Epidermal melanocyte (primary cell): ENCODE measurements at regions not wholly inside any gene's neighbourhood (a gene's known extent, or its start where the extent isn't known, plus 50 kb on each side); places are given as distances from the start of the nearest gene placed in this dataset.
A peak's percentile ranks its signal among the peaks of the same experiment; 100 is the strongest.

ENCODE experiments used
- DNase-seq: peaks from one replicate; pipeline ENCODE4 v3.0.0; 2011; ENCODE audit warnings: low spot score; ENCODE audit not compliant: insufficient read length

DNA sequence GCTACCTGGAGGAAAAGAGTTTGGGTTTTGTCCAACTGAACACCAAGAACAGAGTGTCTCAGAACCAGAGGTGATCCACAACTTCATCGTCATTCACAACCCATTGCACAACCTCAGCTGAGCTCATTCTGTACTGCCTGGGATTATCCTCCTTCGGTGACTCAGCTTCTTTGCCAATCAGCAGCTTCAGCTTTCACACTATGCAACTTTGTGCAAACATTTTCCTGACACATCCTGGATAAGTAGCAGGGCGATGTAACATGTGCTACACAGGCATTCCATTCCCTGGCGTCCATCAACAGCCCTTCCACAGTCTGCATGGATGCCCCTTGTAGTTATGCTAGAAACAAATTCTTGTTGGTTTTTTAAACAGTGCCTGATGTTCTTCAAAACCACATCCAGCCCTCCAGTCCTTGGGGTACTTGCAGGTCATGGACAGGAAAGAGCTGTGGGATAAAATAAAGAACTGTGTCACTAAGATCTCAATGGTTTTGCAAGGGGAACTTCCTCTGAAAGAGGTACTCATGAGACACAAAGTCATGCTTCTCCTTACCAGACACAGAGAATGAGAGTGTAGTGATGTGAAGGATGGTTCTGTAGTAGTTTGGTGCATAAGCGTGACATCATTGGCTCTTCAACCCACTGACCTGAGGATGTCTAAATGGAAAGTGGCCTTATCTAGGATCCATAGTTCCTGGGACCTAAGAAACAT lies 478.5 kb downstream of the KIF20B start:
- DNase-seq, result peak; percentile 52

DNA sequence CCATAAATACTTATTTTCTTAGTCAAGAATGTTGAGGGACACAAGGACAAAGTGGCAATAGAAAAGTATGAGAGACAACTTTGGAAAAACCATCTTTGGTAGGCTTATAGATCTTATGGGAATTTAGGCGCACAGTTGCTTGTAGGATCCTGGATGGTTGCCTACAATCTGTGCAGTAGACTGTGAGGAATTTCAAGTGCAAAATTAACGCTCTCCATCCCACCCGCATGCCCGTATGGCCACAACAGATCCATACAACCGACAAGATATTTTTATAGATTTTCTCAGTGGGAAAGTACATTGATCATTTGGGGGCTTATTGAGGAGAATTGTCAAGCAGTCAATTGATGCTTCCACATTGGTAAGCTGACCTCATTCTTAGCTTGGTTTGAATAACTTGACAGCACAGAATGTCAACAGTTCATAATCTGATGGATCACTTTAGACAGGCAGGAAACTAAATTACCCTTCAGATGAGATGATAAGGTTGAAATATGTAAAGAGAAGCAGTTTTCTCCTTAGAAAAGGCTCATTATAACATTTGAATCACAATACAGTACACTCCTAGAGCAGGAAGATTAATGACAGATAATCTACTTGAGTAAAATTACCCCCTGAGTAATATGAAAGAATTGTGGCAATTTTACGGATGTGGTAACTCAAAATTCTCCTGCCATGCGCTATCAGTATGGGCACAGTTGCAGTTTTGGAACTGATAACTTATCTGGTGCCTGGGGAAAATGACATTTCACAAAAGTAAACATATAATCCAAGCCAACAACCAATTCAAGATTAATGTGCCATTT lies 479.7 kb downstream of the KIF20B start:
- no peak for DNase-seq

DNA sequence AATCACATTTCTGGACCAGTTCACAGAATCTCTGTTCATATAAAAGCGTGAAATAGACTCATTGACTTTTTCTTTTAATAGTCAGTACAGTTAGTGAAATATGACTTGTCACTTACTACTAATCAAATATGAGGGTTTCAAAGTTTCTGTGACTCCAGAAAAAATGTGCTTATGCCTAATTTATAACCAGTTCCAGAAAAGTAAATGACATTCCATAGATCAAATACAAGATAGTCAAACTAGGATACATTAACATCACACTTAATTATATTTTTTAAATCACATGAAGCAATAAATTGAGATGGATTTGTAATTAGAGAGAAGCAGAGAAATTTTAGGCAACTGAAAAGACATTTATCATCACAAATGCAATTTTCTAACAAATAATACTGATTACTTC lies 491.4 kb downstream of the KIF20B start:
- no peak for DNase-seq

DNA sequence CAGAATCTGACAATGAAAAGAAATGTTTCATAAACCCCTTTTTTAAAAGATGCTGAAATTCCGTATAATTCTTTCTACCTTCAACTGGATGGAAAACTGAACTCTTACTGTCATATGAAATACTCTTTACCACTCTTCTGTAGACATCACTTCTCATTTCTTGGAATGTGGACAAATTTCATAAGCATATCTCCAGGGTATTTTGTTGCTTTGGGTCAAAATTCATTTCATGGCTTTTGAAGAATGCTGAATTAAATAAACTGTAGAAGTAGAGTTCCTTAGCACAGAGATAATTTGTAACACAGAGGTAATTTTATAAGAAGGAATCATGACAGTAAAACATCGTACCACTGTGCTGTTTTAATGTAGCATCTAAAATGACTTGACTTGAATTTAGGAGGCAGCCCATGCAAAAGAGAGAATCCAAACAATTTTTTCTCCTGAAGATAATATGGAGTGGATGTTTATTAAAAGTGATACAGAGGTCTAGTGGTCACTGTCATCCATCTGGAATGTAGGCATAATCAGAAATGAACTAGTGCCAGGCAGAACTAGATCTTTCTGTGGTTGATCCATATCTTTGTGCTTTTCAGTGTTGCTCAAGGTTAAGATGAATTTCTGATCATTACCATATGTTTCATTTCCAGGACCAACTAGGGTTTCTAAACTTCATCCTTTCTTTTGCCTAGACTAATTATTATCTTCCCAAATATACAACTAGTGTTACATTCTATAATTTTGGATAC lies 492.0 kb downstream of the KIF20B start:
- no peak for DNase-seq

DNA sequence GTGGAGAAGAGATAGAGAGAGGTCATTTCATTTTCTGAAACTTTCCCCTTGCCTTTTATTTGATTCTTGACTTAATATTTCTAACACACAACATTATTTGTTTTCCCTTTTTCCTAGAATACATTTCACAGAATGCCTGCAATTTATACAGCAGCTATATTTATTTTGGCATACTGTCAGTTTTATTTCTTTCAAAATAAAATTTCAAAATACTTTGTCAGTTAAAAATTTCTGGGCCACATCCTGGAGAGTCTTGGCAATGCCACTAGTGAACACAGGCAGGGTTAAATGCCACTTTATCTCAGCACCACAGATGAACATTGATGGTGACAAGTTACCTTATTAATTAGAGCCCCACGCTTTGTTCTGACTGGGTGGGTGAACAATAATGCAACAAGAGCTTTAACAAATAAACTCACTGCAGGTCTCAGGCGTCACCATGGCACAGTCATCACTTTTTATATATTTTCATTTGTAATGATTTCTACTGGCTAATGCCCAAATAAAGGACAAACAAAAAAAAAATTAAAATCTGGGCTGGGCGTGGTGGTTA lies 494.0 kb downstream of the KIF20B start:
- DNase-seq, result no peak

DNA sequence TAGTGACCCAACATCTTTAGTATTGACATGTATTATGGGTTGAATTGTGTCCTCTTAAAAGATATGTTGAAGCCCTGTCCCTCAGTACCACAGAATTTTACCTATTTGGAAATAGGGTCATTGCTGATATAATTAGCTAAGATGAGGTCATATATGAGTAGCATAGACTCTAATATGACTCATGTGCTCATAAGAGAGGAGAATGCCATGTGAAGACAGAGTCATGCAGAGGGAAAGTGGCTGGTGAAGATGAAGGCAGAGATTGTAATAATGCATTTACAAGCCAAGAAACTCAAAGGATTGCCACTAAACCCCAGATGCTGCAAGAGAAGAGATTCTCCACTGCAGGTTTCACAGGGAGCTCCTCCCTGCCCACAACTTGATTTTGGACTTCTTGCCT lies 496.4 kb downstream of the KIF20B start:
- no peak for DNase-seq

DNA sequence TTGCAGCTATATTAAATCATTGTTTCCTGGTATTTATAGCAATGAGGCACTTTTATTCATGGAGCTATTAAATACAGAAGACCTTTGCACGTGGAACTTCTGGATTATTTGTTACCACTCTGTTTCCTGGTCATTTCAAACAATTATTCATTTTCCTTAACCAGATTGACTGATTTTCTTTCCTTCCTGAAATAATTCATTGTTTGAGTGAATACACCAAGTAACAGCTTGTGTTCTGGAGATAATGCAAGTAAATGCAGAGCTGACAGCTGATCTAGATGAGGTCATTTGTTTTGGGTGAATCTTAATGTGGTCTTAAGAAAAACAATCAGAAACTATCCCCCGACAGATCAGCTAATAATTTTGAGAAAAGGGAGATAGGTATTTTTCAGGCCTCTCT lies 497.7 kb downstream of the KIF20B start:
- no peak for DNase-seq

DNA sequence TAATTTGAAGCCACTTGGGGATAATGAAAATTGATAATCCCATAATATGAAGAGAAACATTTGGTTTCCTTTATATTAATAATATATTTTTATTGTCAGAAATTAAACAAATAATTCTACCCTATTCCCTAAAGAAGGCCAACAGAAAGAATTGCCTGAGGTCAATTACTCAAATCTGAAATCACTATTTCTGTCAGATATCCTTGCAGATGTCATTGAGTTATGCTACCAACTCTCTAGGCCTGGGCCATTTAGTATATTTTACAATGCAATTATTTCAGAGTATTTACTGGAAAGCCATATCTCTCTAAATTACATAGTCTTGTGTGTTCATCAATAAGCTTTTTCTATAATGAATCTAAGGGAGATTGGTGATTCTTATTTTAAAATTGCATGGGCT lies 498.1 kb downstream of the KIF20B start:
- no peak for DNase-seq

DNA sequence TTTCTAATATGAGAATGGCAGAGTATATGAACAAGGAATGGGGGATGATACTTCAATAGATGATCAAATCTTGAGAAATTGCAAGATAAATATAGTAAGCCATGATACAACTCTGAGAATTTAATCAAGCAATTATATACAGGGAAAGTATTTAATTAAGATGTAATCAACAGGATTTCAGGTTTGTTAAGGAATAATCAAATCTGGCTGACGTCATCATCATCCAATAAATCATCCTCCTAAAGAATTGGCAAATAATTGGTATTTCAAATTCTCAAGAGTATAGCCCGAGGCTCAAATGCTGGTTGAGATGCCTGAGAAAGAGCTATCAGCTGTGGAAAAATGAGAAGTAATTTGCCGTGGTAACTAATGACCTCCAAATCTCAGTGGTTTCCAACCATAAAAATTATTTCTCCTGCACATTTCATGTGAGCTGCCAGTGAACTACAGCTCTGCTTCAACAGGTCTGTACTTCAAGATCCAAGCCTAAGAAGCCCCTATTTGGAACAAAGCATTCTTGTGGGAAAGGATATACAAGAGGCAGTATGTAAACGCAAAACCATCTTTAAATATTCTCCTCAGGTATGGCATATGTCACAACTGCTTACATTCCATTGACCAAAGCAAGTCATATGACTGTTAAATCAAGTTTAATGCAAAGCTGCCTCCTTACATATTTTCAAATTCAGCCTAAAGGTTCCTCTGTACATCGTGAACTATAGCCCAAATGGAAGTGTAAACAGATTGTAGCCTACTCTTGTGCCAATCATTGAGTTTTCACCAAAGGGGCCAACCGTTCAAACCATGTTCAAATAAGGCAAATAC lies 503.0 kb downstream of the KIF20B start:
- no peak for DNase-seq

DNA sequence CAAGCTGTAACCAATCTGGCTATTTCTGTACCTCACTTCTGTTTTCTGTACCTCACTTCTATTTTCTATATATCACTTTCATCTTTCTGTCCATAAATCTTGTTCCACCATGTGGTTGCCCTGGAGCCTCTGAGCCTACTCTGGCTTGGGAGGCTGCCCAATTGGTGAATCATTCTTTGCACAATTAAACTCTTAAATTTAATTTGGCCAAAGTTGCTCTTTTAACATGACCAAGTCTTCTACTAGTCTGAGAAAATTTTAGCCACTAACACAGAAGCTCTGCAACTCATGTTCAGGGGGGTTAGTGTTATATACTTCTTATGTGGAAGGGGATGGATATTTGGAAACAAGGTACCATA lies 503.5 kb downstream of the KIF20B start:
- no peak for DNase-seq

DNA sequence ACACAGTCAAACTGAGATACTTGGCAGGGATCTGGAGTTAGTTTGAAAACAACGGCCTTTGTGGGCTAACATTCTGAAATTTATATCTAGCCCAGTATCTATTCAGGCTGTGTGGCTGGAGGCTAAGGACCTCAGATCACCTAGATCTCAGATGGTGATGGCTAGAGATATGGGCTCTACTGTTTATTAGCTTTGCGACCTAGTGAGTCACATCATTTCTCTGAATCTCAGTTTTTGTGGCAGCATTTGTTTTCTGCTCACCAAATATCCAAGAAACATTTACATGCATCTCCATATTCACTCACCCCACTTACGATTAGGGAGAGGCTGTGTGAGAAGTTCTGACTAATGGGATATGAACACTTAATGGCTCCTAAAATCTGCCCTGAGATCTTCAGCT lies 503.9 kb downstream of the KIF20B start:
- DNase-seq, result no peak

DNA sequence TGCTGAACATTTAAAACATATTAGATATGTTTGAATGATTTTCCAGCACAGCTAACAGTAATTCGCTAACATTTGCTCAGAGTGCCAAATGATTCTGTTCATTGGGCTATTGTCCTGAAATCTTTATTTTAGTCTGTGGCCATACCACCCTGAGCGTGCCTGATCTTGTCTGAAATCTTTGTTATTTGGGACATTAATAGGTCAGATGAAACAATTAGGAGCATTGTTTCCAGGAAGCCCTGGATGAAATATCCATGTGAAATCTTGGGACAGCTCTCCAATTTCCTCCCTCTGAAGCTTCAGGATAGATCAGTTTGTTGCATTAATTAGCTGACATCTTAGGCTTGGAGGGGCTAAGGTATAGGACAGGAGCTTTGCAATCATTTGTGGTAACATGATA lies 512.0 kb downstream of the KIF20B start:
- DNase-seq, result no peak

DNA sequence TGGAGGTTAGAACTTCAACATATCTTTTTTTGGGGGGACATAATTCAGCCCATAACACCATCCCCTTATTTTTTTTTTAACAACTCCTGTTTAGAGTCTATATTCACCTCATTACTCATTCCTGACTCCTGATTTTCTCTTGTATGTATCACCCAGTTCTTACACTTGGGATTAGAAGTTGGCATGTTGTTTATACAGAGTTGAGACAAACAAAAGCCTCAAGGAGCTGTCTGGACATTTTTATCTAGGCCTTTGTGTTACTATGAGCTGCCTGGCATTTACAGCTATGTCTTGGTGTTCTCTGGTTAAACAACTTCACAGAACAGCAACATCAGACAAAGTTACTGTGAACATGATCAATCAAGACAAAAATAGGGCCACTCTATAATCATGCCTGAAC lies 517.5 kb downstream of the KIF20B start:
- no peak for DNase-seq

DNA sequence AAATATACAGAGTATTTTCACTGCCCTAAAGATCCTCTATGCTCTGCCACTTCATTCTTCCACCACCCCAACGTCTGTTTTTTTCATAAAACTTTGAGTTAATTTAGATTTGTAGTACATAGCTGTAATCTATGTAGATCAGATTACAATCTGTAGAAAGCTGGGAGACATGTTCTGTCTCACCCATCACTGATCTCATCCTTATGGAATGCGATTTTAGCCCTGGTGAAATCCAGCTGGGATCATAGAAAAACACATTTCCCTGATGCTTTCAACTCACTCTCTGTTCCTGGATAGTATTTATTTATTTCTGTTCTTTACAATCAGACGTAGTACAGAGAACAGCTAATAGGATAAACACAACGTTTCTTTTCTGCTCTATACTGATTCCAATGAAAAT lies 521.0 kb downstream of the KIF20B start:
- DNase-seq, result peak; percentile 31

DNA sequence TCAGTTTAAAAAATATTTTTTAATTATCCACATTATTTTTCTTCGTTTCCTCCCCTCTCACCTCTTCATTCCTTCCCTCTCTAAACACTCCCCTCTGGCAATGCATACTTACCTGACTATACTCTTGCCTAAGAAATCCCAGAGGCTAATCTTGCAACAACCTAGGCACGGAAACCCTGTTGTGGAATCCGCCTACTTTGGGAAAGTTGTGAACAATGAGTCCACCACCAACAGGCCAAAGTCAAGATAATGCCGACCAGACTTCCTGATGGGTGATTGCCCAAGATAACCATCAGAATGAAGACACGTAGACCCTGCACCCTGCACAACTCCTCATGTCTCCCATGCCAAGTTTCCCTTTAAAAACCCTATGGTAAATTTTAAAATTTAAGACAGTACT lies 521.5 kb downstream of the KIF20B start:
- no peak for DNase-seq

DNA sequence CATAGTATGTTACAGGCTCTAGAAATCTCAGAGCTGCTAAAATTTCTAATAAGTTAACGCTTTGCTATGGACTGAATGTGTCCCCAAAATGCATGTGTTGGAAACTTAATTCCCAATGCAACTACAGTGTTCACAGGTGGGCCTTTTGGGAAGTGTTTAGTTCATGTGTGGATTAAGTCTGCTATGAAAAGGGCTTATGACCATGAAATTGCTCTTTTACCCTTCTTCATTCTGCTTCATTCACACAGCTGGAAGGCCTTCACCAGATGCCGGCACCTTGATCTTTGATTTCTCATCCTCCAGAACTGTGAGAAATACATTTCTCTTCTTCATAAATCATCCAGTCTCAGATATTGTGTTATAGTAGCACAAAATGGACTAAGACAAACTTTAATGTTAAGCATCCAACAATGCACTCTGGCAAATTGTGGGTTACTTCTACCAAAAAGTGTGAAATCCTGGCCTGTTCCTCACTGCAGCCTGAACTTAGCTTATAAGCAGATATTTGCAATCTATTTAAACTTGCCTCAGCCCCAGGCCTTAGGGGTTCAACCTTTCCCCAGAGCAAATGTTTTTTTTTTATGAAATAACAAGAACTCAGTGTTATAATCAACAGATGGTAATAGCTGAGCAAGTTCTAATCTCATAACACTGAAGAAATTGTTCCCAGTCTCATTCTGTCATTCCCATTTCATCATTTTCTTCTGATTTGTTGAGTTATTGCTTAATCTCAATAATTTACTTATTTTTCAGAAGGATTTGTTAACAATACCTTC lies 523.6 kb downstream of the KIF20B start:
- no peak for DNase-seq

DNA sequence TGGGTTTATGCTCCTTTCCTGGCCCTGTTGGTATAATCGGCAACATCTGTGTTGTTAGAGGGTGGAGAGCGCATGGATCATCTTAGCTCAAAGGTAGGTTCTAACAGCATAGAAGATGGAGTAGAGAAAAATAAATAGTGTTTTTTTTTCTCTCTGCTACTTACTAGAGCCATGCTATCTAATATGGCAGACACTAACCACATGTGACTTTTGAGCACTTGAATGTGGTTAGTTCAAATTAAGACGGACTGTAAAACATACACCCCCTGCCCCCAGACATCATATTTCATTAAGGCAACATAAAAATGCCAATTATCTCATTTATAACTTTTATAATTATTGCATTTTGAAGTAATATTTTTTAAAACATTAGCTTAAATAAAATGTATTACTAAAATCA lies 525.1 kb downstream of the KIF20B start:
- DNase-seq, result no peak

DNA sequence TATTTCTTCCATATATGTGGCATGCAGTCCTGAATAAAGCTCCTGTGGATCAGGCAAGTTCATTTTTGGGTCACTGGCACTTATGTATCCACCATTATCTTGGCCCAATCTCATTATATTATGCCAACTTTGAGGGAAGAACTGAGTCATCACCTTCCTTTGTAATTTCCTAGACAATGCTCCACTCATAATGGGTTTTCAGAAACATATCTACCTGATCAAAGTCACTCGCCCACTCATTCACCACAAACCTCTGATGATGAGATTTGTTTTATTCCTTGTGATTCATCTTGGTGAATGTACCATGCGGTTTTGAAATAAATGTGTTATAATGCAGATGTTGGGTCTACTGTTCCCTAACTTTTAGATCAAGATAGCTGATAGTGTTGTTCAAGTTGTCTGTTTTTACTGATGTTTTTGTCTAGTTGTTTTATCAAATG lies 525.8 kb downstream of the KIF20B start:
- no peak for DNase-seq

DNA sequence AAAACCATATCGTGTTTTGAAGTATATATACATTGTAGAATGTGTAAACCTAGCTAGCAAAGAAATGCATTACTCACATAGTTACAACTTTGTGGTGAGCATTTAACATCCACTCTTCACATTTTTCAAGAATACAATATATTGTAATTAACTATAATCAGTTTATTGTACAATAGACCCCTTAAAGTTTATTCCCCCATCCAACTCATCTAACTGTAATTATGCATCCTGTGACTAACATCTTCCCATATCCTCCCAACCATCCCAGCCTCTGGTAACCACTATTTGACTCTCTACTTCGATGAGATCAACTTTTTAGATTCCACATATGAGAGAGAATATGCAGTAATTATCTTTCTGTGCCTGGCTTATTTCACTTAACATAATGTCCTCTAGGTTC lies 526.4 kb downstream of the KIF20B start:
- no peak for DNase-seq

DNA sequence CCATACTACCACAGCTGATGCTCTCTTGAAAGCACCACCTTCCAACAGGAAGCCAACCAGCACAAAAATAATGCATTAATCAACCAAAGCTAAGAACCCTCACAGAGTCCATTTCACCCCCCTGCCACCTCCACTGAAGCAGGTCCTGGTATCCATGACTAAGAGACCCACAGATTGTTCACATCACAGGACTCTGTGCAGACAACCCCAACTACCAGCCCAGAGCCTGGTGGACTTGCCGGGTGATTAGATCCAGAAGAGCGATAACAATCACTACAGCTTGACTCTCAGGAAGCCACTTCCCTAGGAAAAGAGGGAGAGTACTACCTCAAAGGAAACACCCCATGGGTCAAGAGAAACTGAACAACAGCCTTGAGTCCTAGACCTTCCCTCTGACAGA lies 528.1 kb downstream of the KIF20B start:
- DNase-seq, result no peak
